Effector CD8-positive, alpha-beta T cell (primary cell): ENCODE measurements at regions not wholly inside any gene's neighbourhood (a gene's known extent, or its start where the extent isn't known, plus 50 kb on each side); places are given as distances from the start of the nearest gene placed in this dataset.

Experiments
- DNase-seq: peaks from one replicate; lab custom pipeline; 2025; lab: John Stamatoyannopoulos, UW

DNA sequence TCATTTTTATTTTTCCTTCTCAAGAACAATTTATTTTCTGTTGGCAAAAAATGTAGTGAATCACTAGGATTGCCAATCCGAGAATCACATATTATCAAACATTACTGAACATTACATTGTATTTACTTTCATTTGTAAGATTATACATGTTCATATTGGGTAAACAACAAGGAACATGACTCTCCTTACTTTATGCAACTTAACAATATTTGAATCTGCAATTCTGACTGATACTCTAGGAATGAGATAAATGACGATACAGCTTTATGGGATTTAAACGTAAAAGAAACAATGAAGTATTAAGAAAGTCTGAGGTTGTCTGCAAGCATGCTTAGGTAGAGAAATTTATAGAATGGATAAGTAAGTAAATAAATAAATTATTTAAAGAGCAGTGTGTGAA, 2302.9 kb downstream of the MAT2B start:
- no peak for DNase-seq

DNA sequence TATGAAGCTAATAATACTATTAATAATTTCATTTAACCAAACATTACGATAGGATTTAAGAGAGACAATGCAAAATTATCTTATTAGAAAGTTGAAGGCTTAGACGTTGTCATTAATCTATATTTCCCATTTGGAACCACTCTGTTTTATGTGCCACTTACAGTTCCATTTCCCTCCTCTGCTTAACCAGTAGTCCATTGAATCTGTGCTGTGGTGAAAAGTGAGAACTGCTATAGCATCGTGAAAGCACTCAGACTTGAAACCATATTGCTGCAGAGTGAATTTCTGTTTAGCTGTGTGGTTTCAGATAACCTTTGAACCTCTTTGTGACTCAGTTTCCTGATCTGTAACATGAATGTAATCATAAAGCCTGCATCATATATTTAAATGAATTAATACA, 2304.5 kb downstream of the MAT2B start:
- no peak for DNase-seq

DNA sequence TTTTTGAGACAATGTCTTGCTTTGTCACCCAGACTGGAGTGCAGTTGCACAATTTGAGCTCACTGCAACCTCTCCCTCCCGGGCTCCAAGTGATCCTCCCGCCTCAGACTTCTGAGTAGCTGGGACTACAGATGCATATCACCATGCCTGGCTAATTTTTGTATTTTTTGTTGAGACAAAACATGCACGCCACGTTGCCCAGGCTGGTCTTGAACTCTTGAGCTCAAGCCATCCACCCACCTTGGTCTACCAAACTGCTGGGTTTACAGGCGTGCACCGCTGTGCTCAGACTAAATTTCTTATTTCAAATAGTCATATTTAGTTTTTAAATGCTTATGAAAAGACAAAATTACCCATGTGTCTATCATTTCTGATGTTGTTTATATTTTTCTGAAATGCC, 2324.1 kb downstream of the MAT2B start:
- no peak for DNase-seq

DNA sequence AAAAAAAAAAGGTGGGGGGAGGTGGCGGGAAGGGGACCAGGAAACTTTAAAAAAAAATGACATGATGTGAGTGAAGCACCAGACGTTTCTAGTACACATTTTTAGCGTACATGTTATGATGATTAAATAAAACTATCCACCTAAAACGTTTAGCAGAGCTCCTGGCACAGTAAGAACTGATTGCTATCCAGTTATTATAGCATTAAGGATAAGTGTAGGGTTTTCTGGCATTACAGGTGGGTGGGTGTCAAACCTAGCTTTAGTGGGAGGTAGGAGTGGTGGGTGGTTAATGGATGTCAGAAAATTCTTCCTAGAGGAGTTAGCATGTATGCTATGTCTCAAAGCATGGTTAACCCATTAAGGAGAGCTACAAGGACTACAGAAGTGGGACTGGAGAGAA, 2329.5 kb downstream of the MAT2B start:
- DNase-seq, result no peak

DNA sequence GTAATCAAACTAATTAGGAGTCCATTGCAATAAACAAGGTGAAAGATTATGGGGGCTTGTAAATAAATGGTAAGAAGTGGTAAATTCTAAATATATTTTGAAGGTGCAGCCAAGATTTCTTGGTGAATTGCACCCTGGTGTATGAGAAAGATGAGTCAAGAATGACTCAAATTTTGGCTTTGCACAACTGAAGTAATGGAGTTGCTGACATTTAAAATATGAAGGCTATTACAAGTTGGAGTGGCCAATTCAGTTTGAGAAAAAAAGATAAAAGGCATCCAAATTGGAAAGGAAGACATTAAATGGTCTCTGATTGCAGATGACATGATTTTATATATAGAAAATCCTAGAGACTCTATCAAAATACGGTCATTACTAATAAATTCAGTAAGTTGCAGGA, 2330.6 kb downstream of the MAT2B start:
- no peak for DNase-seq

DNA sequence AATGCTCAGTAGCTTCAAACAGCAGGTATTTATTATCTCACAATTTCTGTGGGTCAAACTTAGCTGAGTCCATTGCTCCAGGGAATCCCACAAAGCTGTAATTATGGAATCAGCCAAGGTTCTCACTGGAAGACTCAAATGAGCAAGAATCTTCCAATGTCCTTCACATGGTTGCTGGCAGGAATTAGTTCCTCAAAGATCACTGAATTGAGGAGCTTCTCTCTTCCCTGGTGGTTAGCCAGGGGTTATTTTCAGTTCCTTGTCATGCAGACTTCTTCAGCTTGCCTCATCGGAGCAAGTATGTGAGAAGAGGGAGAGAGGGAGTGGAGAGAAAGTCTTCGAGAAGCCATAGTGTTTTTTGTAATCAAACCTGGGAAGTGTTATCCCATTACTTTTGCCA, 2331.9 kb downstream of the MAT2B start:
- DNase-seq, result no peak

DNA sequence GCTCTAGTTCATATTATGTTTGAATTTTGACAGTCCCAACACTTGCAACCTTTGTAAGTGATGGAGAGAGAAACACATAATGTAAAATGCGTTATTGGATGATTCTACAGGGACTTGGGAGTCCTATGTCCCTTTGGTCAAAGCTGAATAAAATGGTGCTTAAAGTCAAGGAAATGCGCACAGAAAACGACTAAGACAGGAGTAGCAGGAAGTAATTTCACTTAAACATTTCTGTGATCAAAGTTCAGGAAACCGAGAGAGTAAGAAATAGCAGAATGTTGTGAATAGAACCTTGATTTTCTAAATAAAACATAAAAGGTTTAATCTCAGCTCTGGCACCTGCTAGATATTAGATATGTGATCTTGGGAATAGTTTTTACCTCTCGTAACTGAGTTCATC, 2339.2 kb downstream of the MAT2B start:
- no peak for DNase-seq

DNA sequence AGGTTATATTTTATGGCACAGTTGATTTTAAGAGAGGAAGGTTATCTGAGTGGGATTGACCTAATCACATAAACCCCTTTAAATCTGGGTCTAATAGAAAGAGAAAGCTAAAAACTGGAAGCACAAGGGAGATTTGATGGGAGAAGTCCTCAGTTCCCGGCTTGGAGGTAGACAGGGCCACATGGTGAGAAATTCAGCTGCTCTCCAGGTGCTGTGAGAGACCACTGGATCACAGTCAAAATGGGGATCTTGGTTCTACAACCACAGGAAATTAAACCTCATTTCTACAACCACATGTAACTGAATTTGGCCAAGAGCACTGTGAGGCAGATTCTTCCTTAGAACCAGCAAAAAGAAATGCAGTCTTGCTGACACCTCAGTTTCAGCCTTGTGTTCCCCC, 2352.7 kb downstream of the MAT2B start:
- DNase-seq, result no peak

DNA sequence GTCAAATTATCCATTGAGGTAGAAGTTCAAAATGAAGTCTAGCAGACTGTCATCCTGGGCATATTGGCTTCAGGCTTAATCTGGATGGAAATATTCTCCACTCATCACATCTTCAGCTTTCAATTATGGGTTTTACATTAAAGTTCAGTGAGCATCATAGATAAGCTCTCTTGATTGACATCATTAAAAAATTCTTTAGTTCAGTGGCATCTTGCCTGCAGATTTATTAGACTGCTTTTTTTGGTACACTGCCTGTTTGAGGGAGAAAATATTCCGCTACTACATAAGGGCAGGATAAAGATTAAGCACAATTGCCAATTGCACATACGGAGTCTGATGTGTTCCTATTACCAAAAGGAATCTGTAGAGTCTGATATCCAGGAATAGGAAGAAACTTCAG, 2353.8 kb downstream of the MAT2B start:
- no peak for DNase-seq

DNA sequence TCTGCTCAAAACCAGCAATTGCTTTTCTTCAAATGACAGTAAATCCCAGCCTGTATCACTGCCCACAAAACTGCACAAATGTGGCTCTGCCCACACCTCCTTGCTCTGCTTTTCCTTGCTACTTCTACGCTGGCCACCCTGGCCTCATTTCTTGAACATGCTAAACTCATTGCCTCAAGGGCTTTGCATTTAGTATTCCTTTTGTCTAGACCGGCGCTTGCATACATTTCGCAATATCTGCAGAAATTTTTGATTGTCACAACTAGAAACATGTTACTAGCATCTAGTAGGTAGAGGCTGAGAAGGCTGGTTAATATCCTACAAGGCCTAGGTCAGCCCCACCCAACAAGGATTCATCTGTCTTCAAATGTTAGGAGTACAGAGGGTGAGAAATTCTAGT, 2357.8 kb downstream of the MAT2B start:
- no peak for DNase-seq

DNA sequence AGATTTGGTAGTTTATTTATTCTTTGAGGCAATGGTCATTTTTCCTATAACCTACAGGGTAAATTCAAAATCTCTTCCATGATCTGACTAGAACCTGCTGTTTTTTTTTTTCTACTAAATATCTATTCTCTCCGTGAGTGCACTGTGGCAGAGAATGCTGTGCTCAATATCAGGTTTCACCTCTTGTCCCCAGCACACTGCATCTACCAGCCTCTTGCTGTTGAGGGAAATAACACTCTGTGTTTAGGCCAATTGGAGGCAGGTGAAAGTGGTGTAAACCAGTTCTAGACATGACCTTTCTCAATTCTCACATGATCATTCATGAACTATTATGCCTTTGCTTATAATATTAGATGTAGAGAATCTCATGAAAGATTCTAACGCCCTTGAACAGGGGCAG, 2365.9 kb downstream of the MAT2B start:
- DNase-seq, result no peak

DNA sequence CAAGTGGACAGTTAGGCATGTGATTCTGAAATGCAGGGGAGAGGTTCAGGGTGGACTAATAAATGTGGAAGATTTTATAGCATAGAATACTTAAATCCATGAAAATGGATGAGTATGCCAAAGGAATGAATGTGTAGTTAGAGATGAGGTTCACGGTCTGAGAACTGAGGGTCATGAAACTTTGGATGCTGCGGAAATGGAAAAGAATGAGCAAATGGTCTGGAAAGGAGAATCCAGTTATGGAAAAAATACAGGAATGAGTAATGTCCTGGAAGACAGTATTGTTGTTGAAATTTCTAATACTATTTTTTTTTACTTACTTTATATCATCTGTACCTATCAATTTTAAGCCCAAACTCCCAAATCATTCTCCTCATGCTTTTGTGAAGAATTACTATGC, 2369.4 kb downstream of the MAT2B start:
- no peak for DNase-seq

DNA sequence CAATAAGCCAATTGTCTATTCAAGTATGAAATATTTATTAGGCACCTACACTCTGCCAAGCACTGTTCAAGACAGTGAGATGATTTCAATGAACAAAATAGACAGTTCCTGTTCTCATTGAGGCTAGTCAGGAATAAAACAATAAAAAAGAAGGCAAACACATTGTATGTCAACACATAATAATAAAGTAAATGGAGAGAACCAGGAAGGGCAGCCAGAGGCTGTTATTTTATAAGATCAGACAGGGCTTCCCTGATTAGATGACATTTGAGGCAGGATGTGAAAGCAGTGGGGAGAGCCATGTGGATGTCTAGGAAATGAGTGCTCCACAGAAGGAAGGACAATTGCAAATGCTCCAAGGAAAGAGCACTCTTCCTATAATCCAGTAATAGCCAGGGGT, 2371.1 kb downstream of the MAT2B start:
- DNase-seq, result no peak

DNA sequence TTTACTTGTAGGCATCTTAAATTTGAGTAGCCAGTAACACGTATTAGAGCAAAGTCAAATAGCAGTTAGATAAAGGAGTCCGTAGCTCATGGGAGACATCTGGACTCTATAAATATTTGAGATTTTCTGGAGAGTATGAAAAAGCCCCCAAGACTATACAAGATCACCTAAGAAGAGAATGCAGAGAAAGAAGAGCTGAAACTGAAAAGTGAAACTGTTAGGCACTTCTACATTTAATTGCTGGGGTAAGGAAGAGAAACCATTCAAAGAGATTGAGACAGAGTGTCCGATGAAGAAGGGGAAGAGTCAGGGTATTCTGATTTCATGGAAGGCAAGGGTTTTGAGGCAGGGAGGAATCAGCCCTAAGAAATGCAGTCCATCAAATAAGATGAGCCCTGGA, 2372.1 kb downstream of the MAT2B start:
- DNase-seq, result no peak

DNA sequence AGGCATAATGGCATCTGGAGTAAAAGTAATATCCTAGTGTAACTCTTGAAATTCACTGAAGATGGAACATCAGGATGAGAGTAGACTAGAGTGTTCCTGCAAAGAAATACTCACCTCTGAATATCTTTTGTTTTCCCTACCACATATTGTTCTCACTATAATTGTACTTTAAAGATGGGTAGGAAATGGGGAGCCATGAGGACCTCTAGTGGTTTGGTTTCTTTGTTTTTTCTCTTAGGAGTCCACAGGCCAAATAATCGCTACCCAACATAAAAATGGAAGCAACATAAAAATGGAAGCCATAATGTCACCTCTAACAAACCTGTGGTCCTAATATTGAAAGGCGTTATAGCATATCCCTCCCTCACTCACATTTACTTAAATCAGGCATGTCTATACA, 2375.8 kb downstream of the MAT2B start:
- no peak for DNase-seq

DNA sequence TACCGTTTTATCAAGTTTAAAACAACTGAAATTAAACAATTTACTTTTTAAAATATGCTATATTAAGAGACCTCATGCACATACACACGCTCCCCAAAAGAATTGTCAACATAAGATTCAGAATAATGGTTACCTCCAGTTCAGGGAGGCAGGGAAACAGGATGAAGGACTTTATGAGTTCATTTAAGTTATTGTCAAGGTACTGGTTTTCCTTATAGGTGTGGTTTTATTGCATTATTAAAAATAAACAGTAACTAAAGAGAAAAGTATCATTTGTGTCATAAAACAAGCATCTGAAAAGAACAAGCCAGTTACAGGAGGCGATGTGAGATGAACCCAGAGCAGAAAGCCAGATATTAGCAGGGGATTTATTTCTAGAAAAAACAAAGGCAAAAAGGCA, 2376.7 kb downstream of the MAT2B start:
- no peak for DNase-seq

DNA sequence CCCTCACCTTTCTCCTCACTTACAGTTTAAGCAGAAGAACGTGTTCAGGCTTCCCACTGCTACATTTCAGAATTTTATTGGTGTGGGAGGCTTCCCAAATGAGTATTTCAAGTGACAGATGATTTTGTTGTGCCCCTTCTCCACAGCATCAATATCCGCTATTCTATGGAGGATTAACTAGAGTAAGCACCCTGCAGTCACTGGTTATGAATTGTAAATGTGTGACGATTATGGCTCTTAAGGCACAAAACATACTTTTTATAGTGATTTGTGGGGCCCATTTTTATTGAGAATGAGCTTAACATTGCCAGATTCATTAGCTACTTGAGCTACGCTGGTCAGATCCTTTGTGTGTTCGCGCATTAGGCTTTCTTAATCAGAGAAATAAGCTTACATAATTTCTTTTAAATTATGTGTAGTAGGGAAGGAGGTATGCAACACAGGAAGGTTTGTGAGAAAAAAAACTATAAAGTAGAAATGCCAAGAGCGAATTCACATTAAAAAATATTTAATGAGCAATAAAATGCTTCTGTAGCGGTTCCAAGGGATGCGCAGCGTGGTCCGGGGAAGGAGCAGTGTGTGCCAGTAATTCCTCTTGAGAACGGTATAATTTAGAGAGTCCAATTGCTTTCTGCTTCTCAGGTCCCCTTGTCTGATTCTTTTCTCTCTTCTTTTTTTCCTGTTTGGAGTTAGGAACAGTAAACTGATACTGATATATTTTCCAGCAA, 2380.4 kb downstream of the MAT2B start:
- DNase-seq, result no peak

DNA sequence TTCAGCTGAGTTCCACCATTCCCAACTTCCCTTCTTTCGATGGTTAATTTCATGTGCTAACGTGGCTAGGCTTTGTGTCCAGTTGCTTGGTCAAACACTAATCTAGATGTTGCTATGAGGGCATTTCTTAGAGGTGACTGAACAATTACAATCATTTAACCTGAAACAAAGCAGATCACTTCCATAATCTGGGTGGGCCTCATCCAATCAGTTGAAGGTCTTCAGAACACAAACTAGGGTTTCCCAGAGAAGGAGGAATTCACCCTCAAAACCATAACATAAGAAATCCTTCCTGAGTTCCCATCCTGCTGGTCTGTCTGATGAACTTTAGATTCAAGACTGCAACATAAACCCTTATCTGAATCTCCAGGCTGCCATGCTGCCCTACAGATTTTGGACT, 2381.7 kb downstream of the MAT2B start:
- DNase-seq, result no peak

DNA sequence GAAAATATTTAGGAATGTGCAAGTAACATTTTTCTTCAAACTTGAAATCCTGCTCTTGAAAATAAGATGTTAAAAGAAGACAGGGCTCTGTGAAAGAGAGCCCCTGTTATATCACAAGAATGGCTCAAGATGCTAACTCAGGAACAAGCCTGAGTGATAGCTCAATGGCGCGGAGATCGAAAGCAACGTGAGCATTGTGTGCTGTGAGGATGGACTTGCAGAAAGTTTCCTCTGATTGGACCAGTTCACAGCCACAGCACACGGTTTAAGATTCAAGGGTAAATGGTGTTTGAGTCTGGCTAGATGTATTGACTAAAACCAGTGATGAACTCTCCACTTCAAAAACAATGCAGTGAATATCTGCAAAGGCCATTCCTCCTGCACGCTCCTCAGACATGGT, 2387.0 kb downstream of the MAT2B start:
- no peak for DNase-seq

DNA sequence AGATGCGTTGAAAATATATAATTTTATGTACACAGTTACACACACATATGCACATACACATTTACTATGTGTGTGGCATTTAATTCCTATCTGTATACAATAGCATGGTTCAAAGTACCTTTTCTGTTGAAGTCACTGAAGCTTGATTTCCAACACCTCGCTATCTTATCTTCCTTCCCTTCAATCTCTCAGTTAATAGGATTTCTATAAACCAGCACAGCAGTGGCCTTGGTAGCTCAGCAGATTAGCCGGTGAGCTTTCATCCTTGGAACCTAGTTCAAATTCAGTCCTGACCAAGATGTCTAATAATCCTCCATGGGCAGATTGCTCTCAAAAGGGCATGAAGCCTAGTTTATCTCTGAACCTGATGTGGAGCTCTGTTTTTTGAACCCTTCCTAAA, 2389.5 kb downstream of the MAT2B start:
- DNase-seq, result no peak

DNA sequence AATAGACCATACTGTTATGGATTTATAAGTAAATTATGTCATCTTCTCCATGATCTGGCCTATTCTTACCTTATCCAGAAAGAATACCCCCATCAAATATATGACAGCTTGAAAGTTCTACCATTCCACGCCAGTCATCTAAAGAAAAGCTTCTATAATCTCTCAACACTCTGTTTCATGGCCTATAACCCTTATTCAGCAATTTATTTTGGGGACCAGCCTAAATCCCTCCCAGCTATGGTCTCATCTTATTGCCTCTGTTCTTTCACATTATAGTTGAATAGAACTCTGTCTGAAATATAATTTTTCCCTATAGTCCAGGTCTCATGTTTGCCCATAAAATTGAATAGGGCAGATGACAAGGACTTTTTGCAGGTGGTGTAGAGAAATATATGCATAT, 2387.6 kb upstream of the WWC1 start:
- no peak for DNase-seq

DNA sequence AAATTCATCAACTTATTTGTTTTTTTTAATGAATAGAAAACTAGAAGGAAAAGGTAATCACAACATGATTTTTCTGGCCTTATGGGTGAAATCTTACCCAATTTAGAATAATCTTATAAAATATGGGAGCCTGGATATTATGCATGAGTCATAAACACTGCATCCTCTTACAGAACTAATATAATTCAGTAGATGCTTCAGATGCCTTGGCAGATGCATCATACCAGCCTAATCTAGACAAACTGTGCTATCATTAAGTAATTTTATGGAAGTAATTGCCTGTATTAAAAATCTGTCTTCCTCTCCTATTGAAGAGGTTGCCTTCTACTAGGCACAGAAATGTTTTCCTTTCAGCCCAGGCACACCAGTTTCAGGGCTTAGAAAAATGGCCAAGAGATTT, 2384.6 kb upstream of the WWC1 start:
- no peak for DNase-seq

DNA sequence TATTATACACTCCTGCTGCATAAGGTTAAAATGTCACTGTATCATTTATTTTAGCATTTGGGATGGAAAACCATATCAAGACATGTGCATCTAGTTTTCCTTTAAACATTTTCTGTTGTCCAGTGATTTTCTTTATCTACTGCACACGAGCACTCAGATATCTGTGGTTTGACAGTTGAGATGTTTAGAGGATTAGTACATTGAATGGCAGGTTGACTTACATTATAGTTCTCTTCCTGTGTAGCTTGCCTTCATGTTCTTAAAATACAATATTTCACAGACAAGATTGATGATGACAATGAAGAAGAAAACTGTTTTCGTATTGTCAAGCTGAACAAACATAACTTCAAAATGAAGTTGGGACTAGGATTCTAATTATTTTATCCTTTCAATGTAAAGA, 2378.4 kb upstream of the WWC1 start:
- no peak for DNase-seq

DNA sequence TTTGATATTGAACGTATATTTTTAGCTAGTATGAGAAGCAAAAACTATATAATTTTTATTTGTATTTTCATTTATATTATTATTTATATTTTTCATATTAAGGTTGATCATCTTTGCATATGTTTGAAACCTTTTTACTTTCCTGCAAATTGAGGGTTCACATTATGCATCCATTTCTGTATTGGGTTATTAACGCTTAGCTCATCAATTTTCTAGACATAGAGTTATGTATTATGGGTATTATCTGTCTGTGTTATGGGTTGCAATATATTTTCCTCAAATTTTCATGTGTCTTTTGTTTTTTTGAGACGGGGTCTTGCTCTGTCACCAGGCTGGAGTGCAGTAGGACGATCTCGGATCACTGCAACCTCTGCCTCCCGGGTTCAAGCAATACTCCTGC, 2377.0 kb upstream of the WWC1 start:
- no peak for DNase-seq

DNA sequence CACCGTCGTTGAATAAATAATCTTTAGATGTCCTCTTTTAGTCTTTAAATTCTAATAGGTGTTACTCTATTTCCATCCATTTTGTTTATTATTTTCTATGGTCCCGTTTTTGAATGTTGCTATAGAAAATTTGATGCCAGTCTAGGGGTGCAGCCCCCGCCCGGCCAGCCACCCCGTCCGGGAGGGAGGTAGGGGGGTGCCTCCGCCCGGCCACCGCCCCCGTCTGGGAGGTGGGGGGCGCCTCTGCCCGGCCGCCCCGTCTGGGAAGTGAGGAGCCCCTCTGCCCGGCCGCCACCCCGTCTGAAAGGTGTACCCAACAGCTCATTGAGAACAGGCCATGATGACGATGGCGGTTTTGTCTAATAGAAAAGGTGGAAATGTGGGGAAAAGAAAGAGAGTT, 2372.2 kb upstream of the WWC1 start:
- no peak for DNase-seq
